Neural cell (in vitro differentiated cells): ENCODE measurements at regions not wholly inside any gene's neighbourhood (a gene's known extent, or its start where the extent isn't known, plus 50 kb on each side); places are given as distances from the start of the nearest gene placed in this dataset.

Experiments used
- EP300 ChIP-seq: fragments of 450-650 bp; conservative IDR thresholded peaks from 2 replicates; pipeline ENCODE4 v1.6.1; 2014; ENCODE audit warnings: antibody characterized with exemption, mild to moderate bottlenecking, moderate library complexity; ENCODE audit not compliant: poor library complexity, severe bottlenecking
- EZH2 ChIP-seq: fragments of 200-600, 300-800 bp; shearing (Covaris generic), sonication (generic); IDR thresholded peaks from 2 replicates; pipeline ENCODE4 v1.6.1; 2014; ENCODE audit warnings: antibody characterized with exemption, low read length, borderline replicate concordance, mild to moderate bottlenecking; ENCODE audit not compliant: insufficient read depth, poor library complexity, severe bottlenecking
- POLR2AphosphoS5 ChIP-seq: IDR thresholded peaks from 2 replicates; pipeline ENCODE4 v1.6.1; 2012
- RAD21 ChIP-seq: fragments of 450-650 bp; conservative IDR thresholded peaks from 2 replicates; pipeline ENCODE4 v1.6.1; 2014; ENCODE audit warnings: antibody characterized with exemption, mild to moderate bottlenecking, moderate library complexity
- TAF1 ChIP-seq: IDR thresholded peaks from 2 replicates; pipeline ENCODE4 v1.6.1; 2012; ENCODE audit warnings: low read depth
- TF ChIP-seq, protein P1 (sequence below): fragments of 450-650 bp; IDR thresholded peaks from 2 replicates; pipeline ENCODE4 v1.5.1; 2014; ENCODE audit warnings: antibody characterized with exemption, mild to moderate bottlenecking, moderate library complexity; ENCODE audit not compliant: poor library complexity, severe bottlenecking
- TF ChIP-seq, protein P2 (sequence below): IDR thresholded peaks from 2 replicates; pipeline ENCODE4 v1.6.1; 2012; ENCODE audit warnings: borderline replicate concordance

DNA sequence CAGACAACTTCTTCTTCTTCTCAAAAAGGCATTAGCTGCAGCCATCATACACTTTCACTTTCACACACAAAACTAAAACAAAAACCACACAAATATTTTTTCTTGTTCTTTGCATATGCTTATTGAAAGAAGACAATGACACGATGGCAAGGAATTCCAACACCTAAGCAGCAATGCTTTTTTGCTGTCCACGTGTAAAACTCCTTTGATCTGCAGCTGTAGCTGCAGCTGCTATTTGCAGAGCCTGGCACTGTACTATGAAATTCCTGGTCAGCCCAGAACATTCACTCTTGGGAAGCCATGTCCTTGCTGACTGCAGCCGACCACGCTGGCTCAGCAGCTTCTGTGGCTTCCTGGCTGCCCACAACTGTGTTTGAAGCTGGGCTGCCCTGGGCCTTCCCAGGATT lies 316.2 kb downstream of the CDH2 start:
- TF ChIP-seq EP300 (no peak), EZH2 (no peak), POLR2AphosphoS5 (no peak), RAD21 (no peak), TAF1 (no peak)
- TF ChIP-seq, protein P1, sequence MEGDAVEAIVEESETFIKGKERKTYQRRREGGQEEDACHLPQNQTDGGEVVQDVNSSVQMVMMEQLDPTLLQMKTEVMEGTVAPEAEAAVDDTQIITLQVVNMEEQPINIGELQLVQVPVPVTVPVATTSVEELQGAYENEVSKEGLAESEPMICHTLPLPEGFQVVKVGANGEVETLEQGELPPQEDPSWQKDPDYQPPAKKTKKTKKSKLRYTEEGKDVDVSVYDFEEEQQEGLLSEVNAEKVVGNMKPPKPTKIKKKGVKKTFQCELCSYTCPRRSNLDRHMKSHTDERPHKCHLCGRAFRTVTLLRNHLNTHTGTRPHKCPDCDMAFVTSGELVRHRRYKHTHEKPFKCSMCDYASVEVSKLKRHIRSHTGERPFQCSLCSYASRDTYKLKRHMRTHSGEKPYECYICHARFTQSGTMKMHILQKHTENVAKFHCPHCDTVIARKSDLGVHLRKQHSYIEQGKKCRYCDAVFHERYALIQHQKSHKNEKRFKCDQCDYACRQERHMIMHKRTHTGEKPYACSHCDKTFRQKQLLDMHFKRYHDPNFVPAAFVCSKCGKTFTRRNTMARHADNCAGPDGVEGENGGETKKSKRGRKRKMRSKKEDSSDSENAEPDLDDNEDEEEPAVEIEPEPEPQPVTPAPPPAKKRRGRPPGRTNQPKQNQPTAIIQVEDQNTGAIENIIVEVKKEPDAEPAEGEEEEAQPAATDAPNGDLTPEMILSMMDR, result no peak
- TF ChIP-seq, protein P2, sequence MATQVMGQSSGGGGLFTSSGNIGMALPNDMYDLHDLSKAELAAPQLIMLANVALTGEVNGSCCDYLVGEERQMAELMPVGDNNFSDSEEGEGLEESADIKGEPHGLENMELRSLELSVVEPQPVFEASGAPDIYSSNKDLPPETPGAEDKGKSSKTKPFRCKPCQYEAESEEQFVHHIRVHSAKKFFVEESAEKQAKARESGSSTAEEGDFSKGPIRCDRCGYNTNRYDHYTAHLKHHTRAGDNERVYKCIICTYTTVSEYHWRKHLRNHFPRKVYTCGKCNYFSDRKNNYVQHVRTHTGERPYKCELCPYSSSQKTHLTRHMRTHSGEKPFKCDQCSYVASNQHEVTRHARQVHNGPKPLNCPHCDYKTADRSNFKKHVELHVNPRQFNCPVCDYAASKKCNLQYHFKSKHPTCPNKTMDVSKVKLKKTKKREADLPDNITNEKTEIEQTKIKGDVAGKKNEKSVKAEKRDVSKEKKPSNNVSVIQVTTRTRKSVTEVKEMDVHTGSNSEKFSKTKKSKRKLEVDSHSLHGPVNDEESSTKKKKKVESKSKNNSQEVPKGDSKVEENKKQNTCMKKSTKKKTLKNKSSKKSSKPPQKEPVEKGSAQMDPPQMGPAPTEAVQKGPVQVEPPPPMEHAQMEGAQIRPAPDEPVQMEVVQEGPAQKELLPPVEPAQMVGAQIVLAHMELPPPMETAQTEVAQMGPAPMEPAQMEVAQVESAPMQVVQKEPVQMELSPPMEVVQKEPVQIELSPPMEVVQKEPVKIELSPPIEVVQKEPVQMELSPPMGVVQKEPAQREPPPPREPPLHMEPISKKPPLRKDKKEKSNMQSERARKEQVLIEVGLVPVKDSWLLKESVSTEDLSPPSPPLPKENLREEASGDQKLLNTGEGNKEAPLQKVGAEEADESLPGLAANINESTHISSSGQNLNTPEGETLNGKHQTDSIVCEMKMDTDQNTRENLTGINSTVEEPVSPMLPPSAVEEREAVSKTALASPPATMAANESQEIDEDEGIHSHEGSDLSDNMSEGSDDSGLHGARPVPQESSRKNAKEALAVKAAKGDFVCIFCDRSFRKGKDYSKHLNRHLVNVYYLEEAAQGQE, result no peak
